VCaP (cell line): ENCODE measurements at regions not wholly inside any gene's neighbourhood (a gene's known extent, or its start where the extent isn't known, plus 50 kb on each side); places are given as distances from the start of the nearest gene placed in this dataset.

ENCODE experiments used
- H3K27ac ChIP-seq: fragments of 450-650 bp; 2 replicates; pipeline ENCODE4 v1.5.1; 2017
- CTCF ChIP-seq: fragments of 450-650 bp; conservative IDR thresholded peaks from 2 replicates; pipeline ENCODE4 v1.5.1; 2017; ENCODE audit warnings: mild to moderate bottlenecking, moderate library complexity

- no peak overlapping the region for H3K27ac ChIP-seq
- TF ChIP-seq CTCF = no peak
Observed at GRCh38 chr21:38880577-38880966, 74.8 kb downstream of the ETS2 start.

- H3K27ac ChIP-seq = no peak overlapping the region
- TF ChIP-seq CTCF = no peak
Observed at GRCh38 chr21:38879912-38880576, 74.3 kb downstream of the ETS2 start.

GRCh38 chr21:38878379-38879179 is 72.8 kb downstream of the ETS2 start:
- no peak overlapping the region for H3K27ac ChIP-seq
- no peak for TF ChIP-seq CTCF

- H3K27ac ChIP-seq = no peak overlapping the region
- no peak for TF ChIP-seq CTCF
Observed at GRCh38 chr21:38875694-38876492, 70.2 kb downstream of the ETS2 start.
